ENCODE measurements at regions not wholly inside any gene's neighbourhood (a gene's known extent, or its start where the extent isn't known, plus 50 kb on each side); places are given as distances from the start of the nearest gene placed in this dataset.

GRCh38 chr2:180202467-180202951, 195.4 kb upstream of the CWC22 start:
- Mint-ChIP-seq H3K27me3 (ENCODE audit: low read depth, unreplicated experiment) (no peaks in the 10 kb centered on the region), H3K36me3 (ENCODE audit: low read depth, unreplicated experiment) (no peaks in the 10 kb centered on the region), H3K27ac (ENCODE audit: unreplicated experiment) (no peak overlapping the region), H3K4me1 (ENCODE audit: low read depth, unreplicated experiment) (peaks cover 24% of the 10 kb centered on the region), H3K4me3 (ENCODE audit: unreplicated experiment) (no peak overlapping the region), H3K9me3 (ENCODE audit: unreplicated experiment) (no peaks in the 10 kb centered on the region)
- Histone ChIP-seq H3K4me2 (ENCODE audit: low read length) (peak overlapping the region; percentile 34), H3K27me3 (ENCODE audit: insufficient read depth, low read length) (no peaks in the 10 kb centered on the region), H4K20me1 (ENCODE audit: insufficient read depth, low read length) (no peaks in the 10 kb centered on the region), H3K9me3 (ENCODE audit: insufficient read depth, low read depth, low read length) (no peaks in the 10 kb centered on the region), H3K9ac (ENCODE audit: low read length) (no peak overlapping the region), H2AFZ (ENCODE audit: low read depth, low read length) (no peak overlapping the region), H3K4me3 (ENCODE audit: insufficient read depth, low read depth, low read length) (no peak overlapping the region), H3K79me2 (ENCODE audit: insufficient read depth, low read length) (no peaks in the 10 kb centered on the region), H3K36me3 (ENCODE audit: insufficient read depth, low read length) (no peaks in the 10 kb centered on the region), H3K27ac (ENCODE audit: low read depth, low read length) (no peak overlapping the region), H3K4me1 (ENCODE audit: insufficient read depth, low read length) (no peaks in the 10 kb centered on the region)
- TF ChIP-seq CTCF (IDR thresholded peaks at IDR 0.05; ENCODE audit: insufficient read depth, low read depth, low read length) (no peak), EZH2 (IDR thresholded peaks at IDR 0.05; ENCODE audit: insufficient read depth, low read length) (no peak)
- no peak for FAIRE-seq
- DNase-seq (ENCODE audit: low read depth): no peak

GRCh38 chr2:180196419-180196977, 189.4 kb upstream of the CWC22 start:
- no peaks in the 10 kb centered on the region for H3K27me3 Mint-ChIP-seq (ENCODE audit: low read depth, unreplicated experiment)
- Histone ChIP-seq H3K4me2 (ENCODE audit: low read length) (no peak overlapping the region), H3K79me2 (ENCODE audit: insufficient read depth, low read length) (no peaks in the 10 kb centered on the region), H3K36me3 (ENCODE audit: insufficient read depth, low read length) (no peaks in the 10 kb centered on the region), H4K20me1 (ENCODE audit: insufficient read depth, low read length) (no peaks in the 10 kb centered on the region), H3K9ac (ENCODE audit: low read length) (no peak overlapping the region), H3K9me3 (ENCODE audit: insufficient read depth, low read depth, low read length) (no peaks in the 10 kb centered on the region), H3K4me3 (ENCODE audit: insufficient read depth, low read depth, low read length) (no peak overlapping the region), H3K27me3 (ENCODE audit: insufficient read depth, low read length) (no peaks in the 10 kb centered on the region), H3K27ac (ENCODE audit: low read depth, low read length) (no peak overlapping the region), H3K4me1 (ENCODE audit: insufficient read depth, low read length) (no peaks in the 10 kb centered on the region), H2AFZ (ENCODE audit: low read depth, low read length) (no peak overlapping the region)
- peaks cover 5% of the 10 kb centered on the region for H3K9me3 Mint-ChIP-seq (ENCODE audit: unreplicated experiment)
- no peaks in the 10 kb centered on the region for H3K4me1 Mint-ChIP-seq (ENCODE audit: low read depth, unreplicated experiment)
- no peak for DNase-seq (ENCODE audit: low read depth)
- TF ChIP-seq CTCF (IDR thresholded peaks at IDR 0.05; ENCODE audit: insufficient read depth, low read depth, low read length): no peak
- no peak for TF ChIP-seq EZH2 (IDR thresholded peaks at IDR 0.05; ENCODE audit: insufficient read depth, low read length)
- H3K36me3 Mint-ChIP-seq (ENCODE audit: low read depth, unreplicated experiment): no peaks in the 10 kb centered on the region
- no peak for FAIRE-seq
- no peak overlapping the region for H3K4me3 Mint-ChIP-seq (ENCODE audit: unreplicated experiment)
- H3K27ac Mint-ChIP-seq (ENCODE audit: unreplicated experiment): no peak overlapping the region

GRCh38 chr2:180195847-180196246, 188.8 kb upstream of the CWC22 start:
- Histone ChIP-seq H4K20me1 (ENCODE audit: insufficient read depth, low read length) (no peaks in the 10 kb centered on the region), H3K36me3 (ENCODE audit: insufficient read depth, low read length) (no peaks in the 10 kb centered on the region)

More at GRCh38 chr2:180195847-180196246, 188.8 kb upstream of the CWC22 start:
- Mint-ChIP-seq H3K4me1 (ENCODE audit: low read depth, unreplicated experiment) (no peaks in the 10 kb centered on the region), H3K27me3 (ENCODE audit: low read depth, unreplicated experiment) (no peaks in the 10 kb centered on the region), H3K9me3 (ENCODE audit: unreplicated experiment) (peaks cover 5% of the 10 kb centered on the region), H3K4me3 (ENCODE audit: unreplicated experiment) (no peak overlapping the region), H3K27ac (ENCODE audit: unreplicated experiment) (no peak overlapping the region), H3K36me3 (ENCODE audit: low read depth, unreplicated experiment) (no peaks in the 10 kb centered on the region)
- no peak for FAIRE-seq
- Histone ChIP-seq H3K79me2 (ENCODE audit: insufficient read depth, low read length) (no peaks in the 10 kb centered on the region), H3K27ac (ENCODE audit: low read depth, low read length) (no peak overlapping the region), H3K9me3 (ENCODE audit: insufficient read depth, low read depth, low read length) (no peaks in the 10 kb centered on the region), H3K4me1 (ENCODE audit: insufficient read depth, low read length) (no peaks in the 10 kb centered on the region), H2AFZ (ENCODE audit: low read depth, low read length) (no peak overlapping the region), H3K4me3 (ENCODE audit: insufficient read depth, low read depth, low read length) (no peak overlapping the region), H3K9ac (ENCODE audit: low read length) (no peak overlapping the region), H3K4me2 (ENCODE audit: low read length) (no peak overlapping the region), H3K27me3 (ENCODE audit: insufficient read depth, low read length) (no peaks in the 10 kb centered on the region)
- no peak for DNase-seq (ENCODE audit: low read depth)
- TF ChIP-seq CTCF (IDR thresholded peaks at IDR 0.05; ENCODE audit: insufficient read depth, low read depth, low read length): no peak
- no peak for TF ChIP-seq EZH2 (IDR thresholded peaks at IDR 0.05; ENCODE audit: insufficient read depth, low read length)

All from astrocyte (in vitro differentiated cells and primary cell).